H1 (cell line): ENCODE measurements at regions not wholly inside any gene's neighbourhood (a gene's known extent, or its start where the extent isn't known, plus 50 kb on each side); places are given as distances from the start of the nearest gene placed in this dataset.

Experiments
- CTCF ChIA-PET: fragments of 300-600 bp; sonication (Branson Sonifier 250); formaldehyde crosslinking; loops from one replicate; lab custom pipeline; 2021; ENCODE audit not compliant: partially characterized antibody; lab: Charles Lee
- POLR2A ChIA-PET: fragments of 300-600 bp; sonication (Branson Sonifier 250); formaldehyde crosslinking; loops from one replicate; lab custom pipeline; 2021; ENCODE audit warnings: inconsistent platforms; ENCODE audit not compliant: partially characterized antibody; lab: Charles Lee
- DNase-seq, 2 experiments: peaks; one replicate each; pipeline versions ENCODE4 v3.0.0 to v3.0.0-alpha.2; 2010 to 2022; ENCODE audit warnings: low spot score in 2 of 2, low read depth in 1 of 2, mixed read lengths in 1 of 2
- FAIRE-seq: peaks from 2 replicates; lab custom pipeline; 2011; peaks lifted over from hg19 to GRCh38; lab: Jason Lieb, UNC
- H2AFZ ChIP-seq: 2 replicates; pipeline ENCODE4 v1.8.1; 2012; ENCODE audit warnings: low read length, inconsistent platforms
- H2AK5ac ChIP-seq: 2 replicates; pipeline ENCODE4 v1.6.1; 2013; ENCODE audit warnings: low read depth, low read length
- H2BK120ac ChIP-seq: replicated peaks from 2 replicates; pipeline ENCODE3; 2013; ENCODE audit warnings: low read depth, low read length, inconsistent platforms
- H2BK12ac ChIP-seq: 2 replicates; pipeline ENCODE4 v1.6.1; 2013; ENCODE audit warnings: low read depth, low read length
- H2BK15ac ChIP-seq: 2 replicates; pipeline ENCODE4 v1.6.1; 2013; ENCODE audit warnings: low read length
- H2BK20ac ChIP-seq: 2 replicates; pipeline ENCODE4 v1.6.1; 2013; ENCODE audit warnings: low read length
- H2BK5ac ChIP-seq: 2 replicates; pipeline ENCODE4 v1.6.1; 2013; ENCODE audit warnings: low read depth, low read length
- H3K14ac ChIP-seq: 2 replicates; pipeline ENCODE4 v1.6.1; 2013; ENCODE audit warnings: inconsistent platforms; ENCODE audit not compliant: insufficient read length
- H3K18ac ChIP-seq: 2 replicates; pipeline ENCODE4 v1.6.1; 2013; ENCODE audit warnings: low read length; ENCODE audit errors: extremely low read depth
- H3K23ac ChIP-seq: 2 replicates; pipeline ENCODE4 v1.6.1; 2013; ENCODE audit warnings: inconsistent platforms; ENCODE audit not compliant: insufficient read length
- H3K23me2 ChIP-seq: 2 replicates; pipeline ENCODE4 v1.6.1; 2013; ENCODE audit warnings: low read depth, low read length
- H3K27ac ChIP-seq: 2 replicates; pipeline ENCODE4 v1.6.1; 2011; ENCODE audit warnings: low read depth, low read length, inconsistent platforms
- H3K27me3 ChIP-seq, 4 experiments: replicated peaks in 1 of 4; 1 replicate in 1 of 4; 2 replicates in 3 of 4; pipeline versions ENCODE4 v1.6.1 to v1.8.1; 2011 to 2013; ENCODE audit warnings: low read length in 3 of 4, mild to moderate bottlenecking in 3 of 4, inconsistent platforms in 2 of 4, mixed read lengths in 2 of 4, moderate library complexity in 1 of 4; ENCODE audit not compliant: control insufficient read depth in 3 of 4, insufficient read depth in 3 of 4; ENCODE audit errors: extremely low read depth in 1 of 4
- H3K36me3 ChIP-seq, 4 experiments: 2 replicates each; pipeline versions ENCODE4 v1.6.1 to v1.8.1; 2011 to 2013; ENCODE audit warnings: mild to moderate bottlenecking in 4 of 4, low read length in 3 of 4, moderate library complexity in 2 of 4, control low read depth in 1 of 4, inconsistent platforms in 1 of 4; ENCODE audit not compliant: insufficient read depth in 4 of 4, control insufficient read depth in 2 of 4
- H3K4ac ChIP-seq: replicated peaks from 2 replicates; pipeline ENCODE3; 2013; ENCODE audit warnings: low read length, low read depth, mixed read lengths, inconsistent platforms; ENCODE audit not compliant: insufficient read length
- H3K4me1 ChIP-seq, 4 experiments: replicated peaks in 1 of 4; 1 replicate in 1 of 4; 2 replicates in 3 of 4; pipeline versions ENCODE4 v1.6.1 to v1.8.1; 2011 to 2013; ENCODE audit warnings: low read length in 3 of 4, inconsistent platforms in 2 of 4, mixed read lengths in 1 of 4; ENCODE audit not compliant: insufficient read depth in 4 of 4, control insufficient read depth in 3 of 4
- H3K4me2 ChIP-seq, 2 experiments: 2 replicates each; pipeline versions ENCODE4 v1.6.1 to v1.8.1; 2011 to 2013; ENCODE audit warnings: low read depth in 2 of 2, low read length in 2 of 2, control low read depth in 1 of 2, inconsistent platforms in 1 of 2, mild to moderate bottlenecking in 1 of 2; ENCODE audit not compliant: insufficient read depth in 1 of 2
- H3K4me3 ChIP-seq, 4 experiments: fragments of 200-600, 300-600 bp in 1 of 4; sonication (generic), shearing (Covaris generic), sonication (Bioruptor Twin) in 1 of 4; 2 replicates each; pipeline versions ENCODE4 v1.5.1 to v1.8.1; 2011 to 2016; ENCODE audit warnings: low read length in 4 of 4, low read depth in 3 of 4, control low read depth in 2 of 4, inconsistent platforms in 2 of 4, mild to moderate bottlenecking in 2 of 4, mixed read lengths in 1 of 4, moderate library complexity in 1 of 4; ENCODE audit not compliant: insufficient read depth in 2 of 4; ENCODE audit errors: extremely low read depth in 1 of 4
- H3K56ac ChIP-seq: replicated peaks from 2 replicates; pipeline ENCODE3; 2013; ENCODE audit warnings: low read depth, mild to moderate bottlenecking, mixed read lengths, low read length, inconsistent platforms; ENCODE audit not compliant: insufficient read length
- H3K79me1 ChIP-seq: 2 replicates; pipeline ENCODE4 v1.6.1; 2013; ENCODE audit warnings: low read depth, low read length, control low read depth
- H3K79me2 ChIP-seq, 2 experiments: 2 replicates each; pipeline versions ENCODE4 v1.6.1 to v1.8.1; 2012 to 2013; ENCODE audit warnings: low read length in 2 of 2, mild to moderate bottlenecking in 2 of 2, inconsistent platforms in 1 of 2; ENCODE audit not compliant: insufficient read depth in 2 of 2, control insufficient read depth in 1 of 2
- H3K9ac ChIP-seq, 4 experiments: replicated peaks in 1 of 4; 1 replicate in 1 of 4; 2 replicates in 3 of 4; pipeline versions ENCODE4 v1.6.1 to v1.8.1; 2011 to 2013; ENCODE audit warnings: low read depth in 3 of 4, low read length in 3 of 4, control low read depth in 2 of 4, mild to moderate bottlenecking in 2 of 4, moderate library complexity in 2 of 4, inconsistent platforms in 1 of 4; ENCODE audit errors: extremely low read depth in 1 of 4
- H3K9me3 ChIP-seq, 2 experiments: 2 replicates each; pipeline versions ENCODE4 v1.6.1 to v1.8.1; 2012 to 2013; ENCODE audit warnings: mild to moderate bottlenecking in 2 of 2, moderate library complexity in 2 of 2, control low read depth in 1 of 2, inconsistent platforms in 1 of 2, low read depth in 1 of 2, low read length in 1 of 2, mixed read lengths in 1 of 2; ENCODE audit not compliant: insufficient read depth in 2 of 2
- H4K20me1 ChIP-seq, 2 experiments: replicated peaks in 1 of 2; 2 replicates each; pipeline versions ENCODE3 to v1.8.1; 2011 to 2013; ENCODE audit warnings: inconsistent platforms in 2 of 2, low read length in 2 of 2, mild to moderate bottlenecking in 1 of 2; ENCODE audit not compliant: insufficient read depth in 2 of 2, control insufficient read depth in 1 of 2
- H4K5ac ChIP-seq: 2 replicates; pipeline ENCODE4 v1.6.1; 2013; ENCODE audit warnings: low read length, low read depth, mixed read lengths, inconsistent platforms; ENCODE audit not compliant: insufficient read length
- H4K8ac ChIP-seq: 2 replicates; pipeline ENCODE4 v1.8.0; 2013; ENCODE audit warnings: mild to moderate bottlenecking, moderate library complexity, low read length, inconsistent platforms; ENCODE audit not compliant: insufficient read depth; ENCODE audit errors: extremely low read depth
- H4K91ac ChIP-seq: replicated peaks from 2 replicates; pipeline ENCODE3; 2013; ENCODE audit warnings: low read length, mixed read lengths, inconsistent platforms; ENCODE audit not compliant: insufficient read length
- ATF2 ChIP-seq: IDR thresholded peaks from 2 replicates; pipeline ENCODE4 v1.6.1; 2012; ENCODE audit warnings: low read length, inconsistent platforms
- JUN ChIP-seq: IDR thresholded peaks from 2 replicates; pipeline ENCODE4 v1.6.1; 2011; ENCODE audit warnings: low read depth, mild to moderate bottlenecking, improper control_type of control experiment, low read length
- KDM4A ChIP-seq: IDR thresholded peaks from one replicate; pipeline ENCODE4 v1.7.1; 2012; ENCODE audit warnings: low read depth, mild to moderate bottlenecking, moderate library complexity, low read length, inconsistent platforms; ENCODE audit not compliant: severe bottlenecking
- KDM5A ChIP-seq: fragments of 200-600 bp; IDR thresholded peaks from 2 replicates; pipeline ENCODE4 v1.7.1; 2012; ENCODE audit warnings: mild to moderate bottlenecking, low read length, inconsistent platforms, mixed read lengths
- POLR2A ChIP-seq, 2 experiments: IDR thresholded peaks; 1 replicate in 1 of 2; 2 replicates in 1 of 2; pipeline ENCODE4 v1.6.1; 2011; ENCODE audit warnings: low read depth in 2 of 2, low read length in 2 of 2, mild to moderate bottlenecking in 2 of 2; ENCODE audit errors: control extremely low read depth in 1 of 2
- POLR2AphosphoS5 ChIP-seq: IDR thresholded peaks from 2 replicates; pipeline ENCODE4 v1.6.1; 2011; ENCODE audit warnings: low read depth, low read length
- POU5F1 ChIP-seq: IDR thresholded peaks from 2 replicates; pipeline ENCODE4 v1.6.1; 2011; ENCODE audit warnings: low read depth, mild to moderate bottlenecking, low read length, moderate library complexity
- SAP30 ChIP-seq: fragments of 300-600 bp; sonication (generic); IDR thresholded peaks from 2 replicates; pipeline ENCODE4 v1.7.1; 2012; ENCODE audit warnings: low read length, moderate library complexity, mild to moderate bottlenecking, inconsistent platforms; ENCODE audit not compliant: insufficient read depth, insufficient replicate concordance
- SIN3A ChIP-seq, 2 experiments: IDR thresholded peaks in 1 of 2; conservative IDR thresholded peaks in 1 of 2; 2 replicates each; pipeline ENCODE4 v1.6.1; 2011 to 2012; ENCODE audit warnings: low read length in 2 of 2, improper control_type of control experiment in 1 of 2, low read depth in 1 of 2, mild to moderate bottlenecking in 1 of 2
- SIRT6 ChIP-seq: IDR thresholded peaks from one replicate; pipeline ENCODE4 v1.7.1; 2012; ENCODE audit warnings: low read length, inconsistent platforms
- SIX5 ChIP-seq: IDR thresholded peaks from 2 replicates; pipeline ENCODE4 v1.6.1; 2011; ENCODE audit warnings: mild to moderate bottlenecking, low read depth, low read length
- SP2 ChIP-seq: IDR thresholded peaks from 2 replicates; pipeline ENCODE4 v1.6.1; 2012; ENCODE audit warnings: mild to moderate bottlenecking, low read length, inconsistent platforms
- TCF12 ChIP-seq: IDR thresholded peaks from 2 replicates; pipeline ENCODE4 v1.6.1; 2011; ENCODE audit warnings: low read depth, mild to moderate bottlenecking, low read length
- TEAD4 ChIP-seq: IDR thresholded peaks from 2 replicates; pipeline ENCODE4 v1.6.1; 2012; ENCODE audit warnings: low read depth, low read length, inconsistent platforms, mixed read lengths
- WGBS, 2 experiments: shearing (Covaris generic) in 1 of 2; methylation state at CpG; one replicate each; pipeline versions ENCODE4 v1.1.6 to v1.1.7; 2013 to 2015; ENCODE audit warnings: low lambda C conversion rate in 2 of 2, mixed read lengths in 2 of 2, inconsistent platforms in 1 of 2, low coverage in 1 of 2, missing lambda C conversion rate in 1 of 2; ENCODE audit not compliant: insufficient replicate concordance in 2 of 2, insufficient coverage in 1 of 2, insufficient read length in 1 of 2; ENCODE audit errors: extremely low coverage in 1 of 2, missing lambda C conversion rate in 1 of 2; 5-methylcytosine and 5-hydroxymethylcytosine counted together

GRCh38 chr1:29833581-29833980 lies 597.3 kb downstream of the PTPRU start:
- H4K8ac ChIP-seq: no peak overlapping the region
- no peak overlapping the region for H2AK5ac ChIP-seq
- H3K23ac ChIP-seq: no peak overlapping the region
- H3K18ac ChIP-seq: no peak overlapping the region
- 94% methylated on average over 6 of the region's 6 CpGs; no CpG with 5 or more reads in 1 of the 2 experiments for WGBS, 2 experiments
- no peak for FAIRE-seq
- no peaks in the 10 kb centered on the region for H3K36me3 ChIP-seq
- H2BK20ac ChIP-seq: no peak overlapping the region
- H3K9ac ChIP-seq: no peak overlapping the region
- no peak overlapping the region for H3K4me3 ChIP-seq
- ChIA-PET CTCF (interaction anchor here (1.5 kb wide), 1 partner anchor 15 kb away, joined by 3 read pairs; no protein-coding TSS in a partner anchor), POLR2A (no interaction called here)
- no peak overlapping the region for H3K14ac ChIP-seq
- no peak overlapping the region for H3K4me2 ChIP-seq
- no peaks in the 10 kb centered on the region for H3K9me3 ChIP-seq
- H3K4ac ChIP-seq: no peak overlapping the region
- H3K4me1 ChIP-seq: peaks cover 0 to 3% (median 2%) of the 10 kb centered on the region in 4 experiments; a peak in 3 of 7 replicates
- H3K23me2 ChIP-seq: no peaks in the 10 kb centered on the region
- no peak overlapping the region for H4K91ac ChIP-seq
- DNase-seq: no peak
- H3K56ac ChIP-seq: no peak overlapping the region
- H2BK120ac ChIP-seq: no peak overlapping the region
- no peak overlapping the region for H2BK12ac ChIP-seq
- H4K20me1 ChIP-seq: no peaks in the 10 kb centered on the region
- TF ChIP-seq SP2: no peak
- no peak for TF ChIP-seq TEAD4
- no peak for TF ChIP-seq KDM5A
- TF ChIP-seq SIX5: no peak
- TF ChIP-seq JUN: no peak
- TF ChIP-seq POLR2A (IDR thresholded peaks at IDR 0.05; ENCODE audit: control extremely low read depth in 1 of 2, low read depth in 2 of 2, low read length in 2 of 2): no peak
- TF ChIP-seq ATF2: no peak
- no peak for TF ChIP-seq SIRT6
- no peak for TF ChIP-seq SAP30
- no peak for TF ChIP-seq POU5F1
- TF ChIP-seq POLR2AphosphoS5: no peak
- TF ChIP-seq SIN3A (conservative IDR thresholded peaks at IDR 0.05 in 1 of 2, IDR thresholded peaks at IDR 0.05 in 1 of 2; ENCODE audit: low read depth in 1 of 2, low read length in 2 of 2): no peak
- TF ChIP-seq TCF12: no peak
- no peak for TF ChIP-seq KDM4A
- no peaks in the 10 kb centered on the region for H3K27me3 ChIP-seq
- no peaks in the 10 kb centered on the region for H3K79me1 ChIP-seq
- H2BK15ac ChIP-seq: no peak overlapping the region
- no peaks in the 10 kb centered on the region for H3K79me2 ChIP-seq
- H3K27ac ChIP-seq: no peak overlapping the region
- no peak overlapping the region for H2BK5ac ChIP-seq
- no peak overlapping the region for H4K5ac ChIP-seq
- no peak overlapping the region for H2AFZ ChIP-seq
